HUES48 (cell line): ENCODE measurements at regions not wholly inside any gene's neighbourhood (a gene's known extent, or its start where the extent isn't known, plus 50 kb on each side); places are given as distances from the start of the nearest gene placed in this dataset.

Experiments used
- H3K27ac ChIP-seq: one replicate; pipeline ENCODE4 v1.7.0; 2013; ENCODE audit warnings: low read depth, low read length, inconsistent platforms
- H3K27me3 ChIP-seq: 2 replicates; pipeline ENCODE4 v1.6.1; 2013; ENCODE audit warnings: mild to moderate bottlenecking, low read length; ENCODE audit not compliant: control insufficient read depth, insufficient read depth
- H3K36me3 ChIP-seq: 2 replicates; pipeline ENCODE4 v1.6.1; 2013; ENCODE audit warnings: low read length; ENCODE audit not compliant: control insufficient read depth, insufficient read depth
- H3K4me1 ChIP-seq: 2 replicates; pipeline ENCODE4 v1.6.1; 2013; ENCODE audit warnings: mild to moderate bottlenecking, low read length; ENCODE audit not compliant: control insufficient read depth, insufficient read depth
- H3K4me3 ChIP-seq: 2 replicates; pipeline ENCODE4 v1.5.1; 2013; ENCODE audit warnings: mild to moderate bottlenecking, low read depth, low read length
- H3K9ac ChIP-seq: 2 replicates; pipeline ENCODE4 v1.6.1; 2013; ENCODE audit warnings: mild to moderate bottlenecking, low read depth, low read length, moderate library complexity
- H3K9me3 ChIP-seq: 2 replicates; pipeline ENCODE4 v1.6.1; 2013; ENCODE audit warnings: low read length; ENCODE audit not compliant: control insufficient read depth, insufficient read depth

DNA sequence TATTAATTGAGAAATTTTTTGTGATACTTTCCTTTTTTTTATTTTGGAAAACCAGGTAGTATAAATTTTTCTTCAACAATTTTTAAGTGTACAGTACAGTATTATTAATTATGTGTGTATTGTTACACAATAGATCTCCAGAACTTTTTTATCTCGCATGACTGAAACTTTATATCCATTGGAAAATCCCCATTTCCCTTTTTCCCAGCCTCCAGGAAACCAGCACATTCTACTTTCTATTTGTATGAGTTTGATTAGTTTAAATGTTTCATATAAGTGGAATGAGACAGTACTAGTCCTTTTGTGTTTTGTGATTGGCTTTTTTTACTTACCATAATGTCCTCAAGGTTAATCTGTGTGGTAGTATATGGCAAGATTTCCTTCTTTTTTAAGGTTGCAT is 399.5 kb upstream of the ARGLU1 start:
- H3K4me3 ChIP-seq: no peak overlapping the region
- no peaks in the 10 kb centered on the region for H3K36me3 ChIP-seq
- H3K27me3 ChIP-seq: no peaks in the 10 kb centered on the region
- H3K9me3 ChIP-seq: no peaks in the 10 kb centered on the region
- H3K9ac ChIP-seq: no peak overlapping the region
- H3K4me1 ChIP-seq: no peaks in the 10 kb centered on the region
- H3K27ac ChIP-seq: no peak overlapping the region

DNA sequence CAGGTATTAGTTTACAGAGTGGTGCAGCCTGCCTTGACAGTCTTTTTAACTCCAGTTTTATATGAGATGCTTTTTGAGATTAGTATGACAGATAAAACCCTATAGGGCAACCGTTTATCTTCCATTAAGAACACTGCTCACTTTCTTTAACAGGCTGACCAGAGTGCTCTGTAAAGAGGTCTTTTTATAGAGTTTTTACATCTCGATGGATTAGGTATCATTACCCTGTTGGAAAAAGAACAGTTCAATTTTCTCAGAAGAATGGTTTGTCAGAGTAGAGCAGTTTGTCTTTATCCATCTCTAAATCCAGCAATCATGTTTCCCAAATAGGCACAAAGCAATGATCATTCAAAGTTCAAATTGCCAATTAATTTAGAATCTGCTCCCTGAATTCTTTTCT is 395.2 kb upstream of the ARGLU1 start:
- Histone ChIP-seq H3K4me1 (no peaks in the 10 kb centered on the region), H3K27ac (no peak overlapping the region), H3K9ac (no peak overlapping the region), H3K36me3 (no peaks in the 10 kb centered on the region), H3K4me3 (no peak overlapping the region), H3K9me3 (no peaks in the 10 kb centered on the region), H3K27me3 (no peaks in the 10 kb centered on the region)

DNA sequence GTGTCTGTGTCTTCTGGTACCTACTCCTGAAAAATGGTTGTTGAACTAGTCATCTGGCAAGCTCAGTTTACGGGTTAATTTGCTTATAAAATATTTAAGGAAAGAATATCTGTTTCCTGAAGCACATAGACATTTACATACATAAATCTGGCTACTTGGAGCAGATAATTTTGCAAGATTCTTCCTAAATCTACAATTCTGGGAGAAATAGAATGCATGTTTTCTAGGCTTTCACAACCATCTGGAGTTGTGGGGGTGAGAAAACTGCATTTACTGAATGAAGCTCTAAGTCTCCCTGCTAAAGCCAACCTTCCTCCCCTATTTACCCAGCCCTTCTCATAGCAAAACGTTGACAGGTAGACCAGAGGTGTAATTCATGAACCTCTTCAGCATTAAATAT is 393.7 kb upstream of the ARGLU1 start:
- Histone ChIP-seq H3K27ac (no peak overlapping the region), H3K36me3 (no peaks in the 10 kb centered on the region), H3K9me3 (no peaks in the 10 kb centered on the region), H3K27me3 (no peaks in the 10 kb centered on the region), H3K4me3 (no peak overlapping the region), H3K9ac (no peak overlapping the region), H3K4me1 (no peaks in the 10 kb centered on the region)

- Histone ChIP-seq H3K4me3 (no peak overlapping the region), H3K27ac (no peak overlapping the region), H3K9ac (no peak overlapping the region), H3K9me3 (no peaks in the 10 kb centered on the region), H3K4me1 (no peaks in the 10 kb centered on the region), H3K36me3 (no peaks in the 10 kb centered on the region), H3K27me3 (no peaks in the 10 kb centered on the region)
Measured at GRCh38 chr13:106961216-106961615, 393.3 kb upstream of the ARGLU1 start.

GRCh38 chr13:106958621-106959048 is 390.7 kb upstream of the ARGLU1 start:
- H3K4me3 ChIP-seq: no peak overlapping the region
- H3K4me1 ChIP-seq: no peaks in the 10 kb centered on the region
- no peaks in the 10 kb centered on the region for H3K9me3 ChIP-seq
- H3K27me3 ChIP-seq: no peaks in the 10 kb centered on the region
- no peak overlapping the region for H3K9ac ChIP-seq
- H3K36me3 ChIP-seq: no peaks in the 10 kb centered on the region
- H3K27ac ChIP-seq: no peak overlapping the region

DNA sequence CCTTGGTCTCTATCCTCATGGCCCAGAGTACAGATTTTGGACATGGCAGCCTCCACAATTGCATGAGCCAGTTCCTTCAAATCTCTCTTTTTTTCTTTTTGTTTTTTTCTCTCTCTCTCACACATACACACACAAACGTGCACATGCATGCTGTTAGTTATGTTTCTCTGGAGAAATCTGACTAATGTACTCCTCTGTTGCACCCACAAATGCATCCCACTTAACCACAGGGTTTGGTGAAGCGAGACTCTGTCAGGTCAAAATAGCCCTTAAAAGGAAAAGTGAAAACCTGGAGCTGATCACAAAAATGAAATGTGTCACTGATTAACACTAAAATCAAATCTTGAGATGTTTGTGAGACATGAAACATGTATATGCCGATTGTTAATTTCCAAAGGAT is 374.6 kb upstream of the ARGLU1 start:
- H3K27ac ChIP-seq: no peak overlapping the region
- H3K27me3 ChIP-seq: no peaks in the 10 kb centered on the region
- H3K36me3 ChIP-seq: no peaks in the 10 kb centered on the region
- H3K4me1 ChIP-seq: no peaks in the 10 kb centered on the region
- no peak overlapping the region for H3K4me3 ChIP-seq
- no peaks in the 10 kb centered on the region for H3K9me3 ChIP-seq
- H3K9ac ChIP-seq: no peak overlapping the region

DNA sequence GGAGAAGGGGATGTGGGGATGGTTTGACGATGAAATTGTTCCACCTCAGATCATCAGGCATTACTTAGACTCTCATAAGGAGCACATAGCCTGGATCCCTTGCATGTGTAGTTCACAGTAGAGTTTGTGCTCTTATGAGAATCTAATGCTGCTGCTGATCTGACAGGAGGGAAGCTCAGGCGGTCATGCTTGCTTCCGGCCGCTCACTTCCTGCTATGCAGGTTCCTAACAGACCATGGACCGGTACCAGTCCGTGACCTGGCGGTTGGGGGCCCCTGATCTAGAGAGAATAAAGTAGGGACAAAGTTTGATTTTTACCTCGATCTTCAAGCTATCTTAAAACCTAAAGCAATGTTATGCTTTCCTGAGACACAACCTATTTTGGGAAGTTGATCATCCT is 373.8 kb upstream of the ARGLU1 start:
- H3K36me3 ChIP-seq: no peaks in the 10 kb centered on the region
- no peak overlapping the region for H3K4me3 ChIP-seq
- H3K27ac ChIP-seq: no peak overlapping the region
- no peaks in the 10 kb centered on the region for H3K27me3 ChIP-seq
- H3K9me3 ChIP-seq: no peaks in the 10 kb centered on the region
- H3K4me1 ChIP-seq: no peaks in the 10 kb centered on the region
- no peak overlapping the region for H3K9ac ChIP-seq

GRCh38 chr13:106927421-106927820 is 359.5 kb upstream of the ARGLU1 start:
- no peaks in the 10 kb centered on the region for H3K9me3 ChIP-seq
- H3K4me3 ChIP-seq: no peak overlapping the region
- no peaks in the 10 kb centered on the region for H3K36me3 ChIP-seq
- H3K4me1 ChIP-seq: peaks cover 18% of the 10 kb centered on the region
- H3K9ac ChIP-seq: no peak overlapping the region
- H3K27me3 ChIP-seq: no peaks in the 10 kb centered on the region
- H3K27ac ChIP-seq: no peak overlapping the region

DNA sequence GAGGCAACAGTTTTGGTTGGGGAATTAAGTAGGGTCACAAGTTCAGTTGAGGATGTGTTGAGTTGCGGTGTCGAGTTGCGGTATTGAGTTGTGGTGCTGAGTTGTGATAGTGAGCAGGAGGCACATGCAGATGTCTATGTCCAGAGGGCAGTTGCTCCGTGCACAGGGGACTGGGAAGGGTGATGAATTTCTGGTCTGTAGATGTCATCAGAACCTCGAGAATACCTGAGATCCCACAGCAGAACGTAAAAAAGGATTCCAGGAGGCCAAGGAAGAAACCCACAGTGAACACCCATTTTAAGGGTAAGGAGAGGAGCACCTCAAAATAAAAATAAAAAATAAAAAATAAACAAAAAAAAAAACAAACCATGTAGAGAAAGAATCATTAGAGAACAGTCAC is 354.4 kb upstream of the ARGLU1 start:
- H3K27ac ChIP-seq: no peak overlapping the region
- H3K9ac ChIP-seq: no peak overlapping the region
- no peaks in the 10 kb centered on the region for H3K27me3 ChIP-seq
- H3K4me1 ChIP-seq: peaks cover 46% of the 10 kb centered on the region
- H3K4me3 ChIP-seq: no peak overlapping the region
- H3K36me3 ChIP-seq: no peaks in the 10 kb centered on the region
- no peaks in the 10 kb centered on the region for H3K9me3 ChIP-seq

- no peak overlapping the region for H3K9ac ChIP-seq
- no peaks in the 10 kb centered on the region for H3K27me3 ChIP-seq
- H3K27ac ChIP-seq: peak overlapping the region; percentile 26
- peaks cover 61% of the 10 kb centered on the region for H3K4me1 ChIP-seq
- no peaks in the 10 kb centered on the region for H3K36me3 ChIP-seq
- no peak overlapping the region for H3K4me3 ChIP-seq
- no peaks in the 10 kb centered on the region for H3K9me3 ChIP-seq
Measured at GRCh38 chr13:106919638-106920037, 351.7 kb upstream of the ARGLU1 start.

DNA sequence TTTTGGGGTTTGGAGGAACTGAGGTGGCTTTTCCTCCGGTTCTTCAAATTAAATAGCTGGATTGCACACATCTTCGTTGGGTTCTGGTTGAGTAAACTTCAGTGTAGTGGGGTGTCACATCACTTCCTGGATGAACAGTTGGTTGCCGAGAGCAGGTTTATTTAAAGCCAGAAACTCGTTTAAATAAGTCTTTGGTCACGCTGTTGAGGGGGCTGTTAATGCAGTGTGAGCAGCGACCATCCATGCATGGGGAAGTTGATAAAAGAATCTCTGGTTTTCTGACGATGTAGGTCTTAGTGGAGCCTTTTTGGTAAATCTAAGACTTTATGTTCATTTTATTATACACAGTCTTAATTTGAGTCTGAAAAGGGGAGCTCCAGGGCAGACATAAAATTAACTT is 351.2 kb upstream of the ARGLU1 start:
- Histone ChIP-seq H3K9ac (no peak overlapping the region), H3K4me3 (no peak overlapping the region), H3K36me3 (no peaks in the 10 kb centered on the region), H3K27me3 (no peaks in the 10 kb centered on the region), H3K4me1 (peaks cover 57% of the 10 kb centered on the region), H3K9me3 (no peaks in the 10 kb centered on the region), H3K27ac (peak overlapping the region; percentile 26)

GRCh38 chr13:106918557-106918860 is 350.6 kb upstream of the ARGLU1 start:
- Histone ChIP-seq H3K27ac (no peak overlapping the region), H3K27me3 (no peaks in the 10 kb centered on the region), H3K4me1 (peaks cover 54% of the 10 kb centered on the region), H3K9ac (no peak overlapping the region), H3K4me3 (no peak overlapping the region; the same call in 1 of the 2 replicates), H3K36me3 (no peaks in the 10 kb centered on the region), H3K9me3 (no peaks in the 10 kb centered on the region)
